GM12878 (cell line): ENCODE measurements at regions not wholly inside any gene's neighbourhood (a gene's known extent, or its start where the extent isn't known, plus 50 kb on each side); places are given as distances from the start of the nearest gene placed in this dataset.
"Not testable (repeated sequence)": the region's sequence is repeated elsewhere in the genome, so short reads cannot be mapped to it uniquely, and the experiment has no call there.

Source experiments
- CHD1 ChIP-seq: IDR thresholded peaks from 2 replicates; pipeline ENCODE4 v1.6.1; 2012; ENCODE audit warnings: low read depth, low read length, improper control_type of control experiment
- CTCF ChIP-seq, 3 experiments: IDR thresholded peaks in 2 of 3; conservative IDR thresholded peaks in 1 of 3; 2 replicates each; pipeline ENCODE4 v1.5.1; 2011; ENCODE audit warnings: low read depth in 3 of 3, low read length in 3 of 3, mild to moderate bottlenecking in 3 of 3, control low read depth in 2 of 3, moderate library complexity in 2 of 3, inconsistent platforms in 1 of 3, mixed read lengths in 1 of 3; ENCODE audit not compliant: control insufficient read depth in 2 of 3, insufficient read depth in 1 of 3; ENCODE audit errors: extremely low read depth in 1 of 3
- EZH2 ChIP-seq: IDR thresholded peaks from 2 replicates; pipeline ENCODE4 v1.6.1; 2012; ENCODE audit warnings: low read depth, mild to moderate bottlenecking, control low read depth, inconsistent platforms, low read length, borderline replicate concordance; ENCODE audit not compliant: control insufficient read depth
- FOXM1 ChIP-seq: IDR thresholded peaks from 2 replicates; pipeline ENCODE4 v1.6.1; 2012; ENCODE audit warnings: low read depth, mild to moderate bottlenecking, inconsistent platforms, low read length, moderate library complexity
- HDAC2 ChIP-seq: fragments of 200-600 bp; sonication (generic); IDR thresholded peaks from 2 replicates; pipeline ENCODE4 v1.6.1; 2017
- IKZF1 ChIP-seq: fragments of 450-650 bp; conservative IDR thresholded peaks from 2 replicates; pipeline ENCODE4 v1.6.1; 2017; ENCODE audit warnings: antibody characterized with exemption, mild to moderate bottlenecking
- JUND ChIP-seq: IDR thresholded peaks from 2 replicates; pipeline ENCODE4 v1.6.1; 2012; ENCODE audit warnings: low read depth, mild to moderate bottlenecking, low read length, improper control_type of control experiment, moderate library complexity
- LARP7 ChIP-seq: fragments of 450-650 bp; IDR thresholded peaks from 2 replicates; pipeline ENCODE4 v1.6.1; 2017; ENCODE audit warnings: mild to moderate bottlenecking
- POLR2A ChIP-seq: IDR thresholded peaks from 2 replicates; pipeline ENCODE4 v1.6.1; 2011; ENCODE audit warnings: low read depth, mild to moderate bottlenecking, low read length
- RAD21 ChIP-seq: IDR thresholded peaks from 2 replicates; pipeline ENCODE4 v1.6.1; 2011; ENCODE audit warnings: mild to moderate bottlenecking, low read depth, low read length, moderate library complexity; ENCODE audit not compliant: insufficient read depth
- RELA ChIP-seq: fragments of 450-650 bp; IDR thresholded peaks from 2 replicates; pipeline ENCODE4 v1.8.0; 2014; ENCODE audit warnings: borderline replicate concordance; ENCODE audit not compliant: partially characterized antibody
- RELB ChIP-seq: fragments of 450-650 bp; IDR thresholded peaks from 2 replicates; pipeline ENCODE4 v1.6.1; 2017; ENCODE audit warnings: low read depth, mild to moderate bottlenecking, moderate library complexity
- REST ChIP-seq: IDR thresholded peaks from 2 replicates; pipeline ENCODE4 v1.6.1; 2012; ENCODE audit warnings: mild to moderate bottlenecking, low read depth, low read length
- SPI1 ChIP-seq: IDR thresholded peaks from 2 replicates; pipeline ENCODE4 v1.6.1; 2011; ENCODE audit warnings: low read depth, mild to moderate bottlenecking, low read length, moderate library complexity, borderline replicate concordance; ENCODE audit not compliant: insufficient read depth

GRCh38 chr21:8257083-8257799 is 2264.1 kb upstream of the TPTE start:
- TF ChIP-seq RAD21; CTCF (IDR thresholded peaks at IDR 0.05 in 2 of 3, conservative IDR thresholded peaks at IDR 0.05 in 1 of 3; ENCODE audit: control insufficient read depth in 2 of 3, extremely low read depth in 1 of 3, insufficient read depth in 1 of 3, low read depth in 3 of 3, low read length in 3 of 3); REST; JUND; RELB; CHD1; POLR2A; SPI1; LARP7; RELA; FOXM1; IKZF1; EZH2; HDAC2: not testable (repeated sequence)
